ENCODE measurements at regions not wholly inside any gene's neighbourhood (a gene's known extent, or its start where the extent isn't known, plus 50 kb on each side); places are given as distances from the start of the nearest gene placed in this dataset.
"Not testable (repeated sequence)": the region's sequence is repeated elsewhere in the genome, so short reads cannot be mapped to it uniquely, and the experiment has no call there.

- H2BK5ac ChIP-seq (ENCODE audit: low read depth, low read length); H3K4me3 ChIP-seq (ENCODE audit: extremely low read depth in 1 of 4, insufficient read depth in 2 of 4, low read depth in 3 of 4, low read length in 4 of 4); H4K5ac ChIP-seq (ENCODE audit: insufficient read length, low read depth, low read length); H3K4me2 ChIP-seq (ENCODE audit: insufficient read depth in 1 of 2, low read depth in 2 of 2, low read length in 2 of 2); H3K36me3 ChIP-seq (ENCODE audit: control insufficient read depth in 2 of 4, insufficient read depth in 4 of 4, low read length in 3 of 4); H3K79me2 ChIP-seq (ENCODE audit: control insufficient read depth in 1 of 2, insufficient read depth in 2 of 2, low read length in 2 of 2); H2AK5ac ChIP-seq (ENCODE audit: low read depth, low read length); H3K23ac ChIP-seq (ENCODE audit: insufficient read length); H3K27ac ChIP-seq (ENCODE audit: low read depth, low read length); H2BK15ac ChIP-seq (ENCODE audit: low read length); POLR2A ChIA-PET (ENCODE audit: partially characterized antibody); DNase-seq (ENCODE audit: low read depth in 1 of 2, low spot score in 2 of 2); H4K91ac ChIP-seq (replicated peaks; ENCODE audit: insufficient read length, low read length); H3K18ac ChIP-seq (ENCODE audit: extremely low read depth, low read length); H3K14ac ChIP-seq (ENCODE audit: insufficient read length); H3K4ac ChIP-seq (replicated peaks; ENCODE audit: insufficient read length, low read depth, low read length); H3K23me2 ChIP-seq (ENCODE audit: low read depth, low read length); H3K79me1 ChIP-seq (ENCODE audit: low read depth, low read length); H3K4me1 ChIP-seq (replicated peaks in 1 of 4; ENCODE audit: control insufficient read depth in 3 of 4, insufficient read depth in 4 of 4, low read length in 3 of 4); H2BK20ac ChIP-seq (ENCODE audit: low read length); H3K9ac ChIP-seq (replicated peaks in 1 of 4; ENCODE audit: extremely low read depth in 1 of 4, low read depth in 3 of 4, low read length in 3 of 4); H2AFZ ChIP-seq (ENCODE audit: low read length); H2BK12ac ChIP-seq (ENCODE audit: low read depth, low read length); H3K27me3 ChIP-seq (replicated peaks in 1 of 4; ENCODE audit: control insufficient read depth in 3 of 4, extremely low read depth in 1 of 4, insufficient read depth in 3 of 4, low read length in 3 of 4); H4K8ac ChIP-seq (ENCODE audit: extremely low read depth, insufficient read depth, low read length); H4K20me1 ChIP-seq (replicated peaks in 1 of 2; ENCODE audit: control insufficient read depth in 1 of 2, insufficient read depth in 2 of 2, low read length in 2 of 2); H3K9me3 ChIP-seq (ENCODE audit: insufficient read depth in 2 of 2, low read depth in 1 of 2, low read length in 1 of 2); FAIRE-seq; H2BK120ac ChIP-seq (replicated peaks; ENCODE audit: low read depth, low read length); H3K56ac ChIP-seq (replicated peaks; ENCODE audit: insufficient read length, low read depth, low read length): not testable (repeated sequence)
- CTCF ChIA-PET (ENCODE audit: partially characterized antibody): interaction anchor here (1.1 to 1.3 kb wide), 3 partner anchors 8 to 579 kb away, joined by 3 to 4 read pairs (median 3); no protein-coding TSS in a partner anchor
- 84% methylated on average over 8 of the region's 8 CpGs; no CpG with 5 or more reads in 1 of the 2 experiments for WGBS, 2 experiments (ENCODE audit: extremely low coverage in 1 of 2, insufficient coverage in 1 of 2, insufficient read length in 1 of 2, insufficient replicate concordance in 2 of 2, low coverage in 1 of 2, low lambda C conversion rate in 2 of 2, missing lambda C conversion rate in 1 of 2)
These were observed 587.6 kb downstream of the NTRK3 start for GRCh38 chr15:87668768-87669564.
